Adipocyte (in vitro differentiated cells): ENCODE measurements at regions not wholly inside any gene's neighbourhood (a gene's known extent, or its start where the extent isn't known, plus 50 kb on each side); places are given as distances from the start of the nearest gene placed in this dataset.
A peak's percentile ranks its signal among the peaks of the same experiment; 100 is the strongest.
"Not testable (repeated sequence)": the region's sequence is repeated elsewhere in the genome, so short reads cannot be mapped to it uniquely, and the experiment has no call there.

ENCODE experiments used
- DNase-seq: peaks from one replicate; pipeline ENCODE4 v3.0.0-alpha.2; 2015; ENCODE audit warnings: low read depth
- H3K27me3 ChIP-seq: replicated peaks from 2 replicates; pipeline ENCODE4 v1.7.0; 2013; ENCODE audit warnings: mild to moderate bottlenecking, low read length, moderate library complexity; ENCODE audit not compliant: control insufficient read depth, insufficient read depth
- H3K36me3 ChIP-seq: 2 replicates; pipeline ENCODE4 v1.7.0; 2013; ENCODE audit warnings: low read length, mild to moderate bottlenecking, moderate library complexity; ENCODE audit not compliant: control insufficient read depth, insufficient read depth, severe bottlenecking
- H3K4me1 ChIP-seq: 2 replicates; pipeline ENCODE4 v1.7.0; 2013; ENCODE audit warnings: mild to moderate bottlenecking, low read length, moderate library complexity; ENCODE audit not compliant: control insufficient read depth, insufficient read depth
- H3K4me3 ChIP-seq: 2 replicates; pipeline ENCODE4 v1.7.0; 2013; ENCODE audit warnings: mild to moderate bottlenecking, low read length, moderate library complexity
- H3K9ac ChIP-seq: 2 replicates; pipeline ENCODE4 v1.7.0; 2013; ENCODE audit warnings: mild to moderate bottlenecking, low read length, moderate library complexity
- H3K9me3 ChIP-seq: 2 replicates; pipeline ENCODE4 v1.7.0; 2013; ENCODE audit warnings: mild to moderate bottlenecking, low read length, moderate library complexity; ENCODE audit not compliant: control insufficient read depth

GRCh38 chr6:53431704-53432103 is 83.0 kb upstream of the ELOVL5 start:
- Histone ChIP-seq H3K9ac (peak overlapping the region; percentile 57), H3K36me3 (peaks cover 15% of the 10 kb centered on the region), H3K9me3 (no peaks in the 10 kb centered on the region), H3K4me3 (no peak overlapping the region), H3K27me3 (no peaks in the 10 kb centered on the region), H3K4me1 (peaks cover 49% of the 10 kb centered on the region)
- no peak for DNase-seq

- no peaks in the 10 kb centered on the region for H3K27me3 ChIP-seq
- H3K4me1 ChIP-seq: peaks cover 43% of the 10 kb centered on the region
- H3K9ac ChIP-seq: no peak overlapping the region
- no peak overlapping the region for H3K4me3 ChIP-seq
- no peak for DNase-seq
- H3K36me3 ChIP-seq: peaks cover 19% of the 10 kb centered on the region
- no peaks in the 10 kb centered on the region for H3K9me3 ChIP-seq
These were observed 80.7 kb upstream of the ELOVL5 start for GRCh38 chr6:53429401-53429800.

GRCh38 chr6:53428886-53429285 is 80.1 kb upstream of the ELOVL5 start:
- Histone ChIP-seq H3K9ac (no peak overlapping the region), H3K27me3 (no peaks in the 10 kb centered on the region), H3K4me1 (peaks cover 43% of the 10 kb centered on the region), H3K36me3 (peaks cover 22% of the 10 kb centered on the region), H3K4me3 (no peak overlapping the region), H3K9me3 (no peaks in the 10 kb centered on the region)
- no peak for DNase-seq

- Histone ChIP-seq H3K27me3 (no peaks in the 10 kb centered on the region), H3K4me1 (peaks cover 25% of the 10 kb centered on the region), H3K9me3 (no peaks in the 10 kb centered on the region), H3K9ac (no peak overlapping the region), H3K4me3 (no peak overlapping the region), H3K36me3 (peaks cover 33% of the 10 kb centered on the region)
- no peak for DNase-seq
These were observed 78.0 kb upstream of the ELOVL5 start for GRCh38 chr6:53426667-53427270.

GRCh38 chr6:53426117-53426516 is 77.4 kb upstream of the ELOVL5 start:
- Histone ChIP-seq H3K9me3 (no peaks in the 10 kb centered on the region), H3K36me3 (peaks cover 33% of the 10 kb centered on the region), H3K4me3 (no peak overlapping the region), H3K9ac (no peak overlapping the region), H3K27me3 (no peaks in the 10 kb centered on the region), H3K4me1 (peaks cover 19% of the 10 kb centered on the region)
- DNase-seq: no peak

GRCh38 chr6:53424976-53425718 is 76.4 kb upstream of the ELOVL5 start:
- H3K9ac ChIP-seq: no peak overlapping the region
- H3K4me1 ChIP-seq: peaks cover 16% of the 10 kb centered on the region
- H3K36me3 ChIP-seq: peaks cover 33% of the 10 kb centered on the region
- DNase-seq: no peak
- no peaks in the 10 kb centered on the region for H3K9me3 ChIP-seq
- no peaks in the 10 kb centered on the region for H3K27me3 ChIP-seq
- no peak overlapping the region for H3K4me3 ChIP-seq

- DNase-seq: no peak
- Histone ChIP-seq H3K36me3 (peaks cover 38% of the 10 kb centered on the region), H3K4me3 (no peak overlapping the region), H3K27me3 (no peaks in the 10 kb centered on the region), H3K4me1 (peaks cover 22% of the 10 kb centered on the region), H3K9ac (no peak overlapping the region), H3K9me3 (no peaks in the 10 kb centered on the region)
These were observed 75.5 kb upstream of the ELOVL5 start for GRCh38 chr6:53424300-53424699.

GRCh38 chr6:53423560-53423959 is 74.8 kb upstream of the ELOVL5 start:
- not testable (repeated sequence) for H3K9ac ChIP-seq, DNase-seq, H3K27me3 ChIP-seq

GRCh38 chr6:53419026-53419425 is 70.3 kb upstream of the ELOVL5 start:
- DNase-seq: no peak
- Histone ChIP-seq H3K9ac (no peak overlapping the region), H3K9me3 (no peaks in the 10 kb centered on the region), H3K4me3 (no peak overlapping the region), H3K36me3 (peaks cover 27% of the 10 kb centered on the region), H3K4me1 (peaks cover 20% of the 10 kb centered on the region), H3K27me3 (no peaks in the 10 kb centered on the region)

More at GRCh38 chr6:53423560-53423959, 74.8 kb upstream of the ELOVL5 start:
- H3K9me3 ChIP-seq, H3K4me3 ChIP-seq: not testable (repeated sequence)
- Histone ChIP-seq H3K36me3 (peaks cover 38% of the 10 kb centered on the region), H3K4me1 (peaks cover 27% of the 10 kb centered on the region)

- no peaks in the 10 kb centered on the region for H3K27me3 ChIP-seq
- no peak overlapping the region for H3K9ac ChIP-seq
- peaks cover 26% of the 10 kb centered on the region for H3K36me3 ChIP-seq
- no peak overlapping the region for H3K4me3 ChIP-seq
- H3K9me3 ChIP-seq: no peaks in the 10 kb centered on the region
- no peak for DNase-seq
- peaks cover 27% of the 10 kb centered on the region for H3K4me1 ChIP-seq
These were observed 69.5 kb upstream of the ELOVL5 start for GRCh38 chr6:53418288-53418687.

- H3K9ac ChIP-seq: no peak overlapping the region
- peaks cover 38% of the 10 kb centered on the region for H3K4me1 ChIP-seq
- no peaks in the 10 kb centered on the region for H3K27me3 ChIP-seq
- no peak for DNase-seq
- H3K36me3 ChIP-seq: peaks cover 14% of the 10 kb centered on the region
- H3K4me3 ChIP-seq: no peak overlapping the region
- H3K9me3 ChIP-seq: no peaks in the 10 kb centered on the region
These were observed 68.4 kb upstream of the ELOVL5 start for GRCh38 chr6:53417141-53417540.
